T-helper 2 cell treated with Interferon-gamma antibody and Interleukin-4, amounts not matched to agents 5 μg/mL and 100 μg/mL, for 36 hours (primary cell): ENCODE measurements at regions not wholly inside any gene's neighbourhood (a gene's known extent, or its start where the extent isn't known, plus 50 kb on each side); places are given as distances from the start of the nearest gene placed in this dataset.

ENCODE experiments used
- DNase-seq: peaks from one replicate; pipeline ENCODE4 v3.0.0; 2021; ENCODE audit warnings: low spot score
- H3K27ac Mint-ChIP-seq: one replicate; pipeline ENCODE4 v1.8.0; 2021; ENCODE audit warnings: mild to moderate bottlenecking, mixed read lengths
- H3K27me3 Mint-ChIP-seq: one replicate; pipeline ENCODE4 v1.8.0; 2021; ENCODE audit warnings: low read depth, mixed read lengths
- H3K36me3 Mint-ChIP-seq: one replicate; pipeline ENCODE4 v1.8.0; 2021; ENCODE audit warnings: low read depth, mixed read lengths
- H3K4me1 Mint-ChIP-seq: one replicate; pipeline ENCODE4 v1.8.0; 2021; ENCODE audit warnings: low read depth, mixed read lengths
- H3K4me3 Mint-ChIP-seq: one replicate; pipeline ENCODE4 v1.8.0; 2022; ENCODE audit warnings: mild to moderate bottlenecking, moderate library complexity, mixed read lengths
- H3K9me3 Mint-ChIP-seq: one replicate; pipeline ENCODE4 v1.8.0; 2021; ENCODE audit warnings: mixed read lengths

- no peaks in the 10 kb centered on the region for H3K27me3 Mint-ChIP-seq
- H3K27ac Mint-ChIP-seq, result no peak overlapping the region
- no peak overlapping the region for H3K4me3 Mint-ChIP-seq
Observed at GRCh38 chr3:104951426-104951825, 415.3 kb upstream of the ALCAM start.

GRCh38 chr3:104952146-104952972, 414.4 kb upstream of the ALCAM start:
- no peaks in the 10 kb centered on the region for H3K36me3 Mint-ChIP-seq
- no peaks in the 10 kb centered on the region for H3K9me3 Mint-ChIP-seq
- no peak overlapping the region for H3K4me3 Mint-ChIP-seq
- no peaks in the 10 kb centered on the region for H3K27me3 Mint-ChIP-seq
- DNase-seq, result no peak
- no peak overlapping the region for H3K27ac Mint-ChIP-seq
- H3K4me1 Mint-ChIP-seq, result no peaks in the 10 kb centered on the region

More at GRCh38 chr3:104951426-104951825, 415.3 kb upstream of the ALCAM start:
- DNase-seq, result no peak
- Mint-ChIP-seq H3K36me3 (no peaks in the 10 kb centered on the region), H3K9me3 (no peaks in the 10 kb centered on the region), H3K4me1 (no peaks in the 10 kb centered on the region)

- Mint-ChIP-seq H3K27me3 (no peaks in the 10 kb centered on the region), H3K36me3 (no peaks in the 10 kb centered on the region), H3K4me1 (no peaks in the 10 kb centered on the region), H3K4me3 (no peak overlapping the region), H3K27ac (no peak overlapping the region), H3K9me3 (no peaks in the 10 kb centered on the region)
- DNase-seq, result no peak
Observed at GRCh38 chr3:104956620-104957345, 409.9 kb upstream of the ALCAM start.

GRCh38 chr3:104960579-104960978, 406.1 kb upstream of the ALCAM start:
- DNase-seq, result no peak
- no peak overlapping the region for H3K27ac Mint-ChIP-seq
- H3K36me3 Mint-ChIP-seq, result no peaks in the 10 kb centered on the region
- no peaks in the 10 kb centered on the region for H3K27me3 Mint-ChIP-seq
- H3K4me3 Mint-ChIP-seq, result no peak overlapping the region
- no peaks in the 10 kb centered on the region for H3K4me1 Mint-ChIP-seq
- H3K9me3 Mint-ChIP-seq, result no peaks in the 10 kb centered on the region

GRCh38 chr3:104961851-104962250, 404.9 kb upstream of the ALCAM start:
- Mint-ChIP-seq H3K36me3 (no peaks in the 10 kb centered on the region), H3K9me3 (no peaks in the 10 kb centered on the region), H3K4me1 (no peaks in the 10 kb centered on the region), H3K27ac (no peak overlapping the region), H3K27me3 (no peaks in the 10 kb centered on the region), H3K4me3 (no peak overlapping the region)
- no peak for DNase-seq

GRCh38 chr3:104974316-104974715, 392.4 kb upstream of the ALCAM start:
- no peaks in the 10 kb centered on the region for H3K9me3 Mint-ChIP-seq
- no peak overlapping the region for H3K27ac Mint-ChIP-seq
- no peaks in the 10 kb centered on the region for H3K4me1 Mint-ChIP-seq
- no peaks in the 10 kb centered on the region for H3K36me3 Mint-ChIP-seq
- DNase-seq, result no peak
- H3K27me3 Mint-ChIP-seq, result no peaks in the 10 kb centered on the region
- no peak overlapping the region for H3K4me3 Mint-ChIP-seq

GRCh38 chr3:104977719-104978118, 389.0 kb upstream of the ALCAM start:
- H3K9me3 Mint-ChIP-seq, result no peaks in the 10 kb centered on the region
- H3K27ac Mint-ChIP-seq, result no peak overlapping the region
- H3K4me1 Mint-ChIP-seq, result no peaks in the 10 kb centered on the region
- H3K4me3 Mint-ChIP-seq, result no peak overlapping the region
- H3K27me3 Mint-ChIP-seq, result no peaks in the 10 kb centered on the region
- no peaks in the 10 kb centered on the region for H3K36me3 Mint-ChIP-seq
- no peak for DNase-seq

GRCh38 chr3:104982130-104982529, 384.6 kb upstream of the ALCAM start:
- Mint-ChIP-seq H3K27ac (no peak overlapping the region), H3K4me1 (no peaks in the 10 kb centered on the region), H3K36me3 (no peaks in the 10 kb centered on the region), H3K4me3 (no peak overlapping the region), H3K9me3 (no peaks in the 10 kb centered on the region), H3K27me3 (no peaks in the 10 kb centered on the region)
- DNase-seq, result no peak

GRCh38 chr3:104987859-104988258, 378.9 kb upstream of the ALCAM start:
- no peak for DNase-seq
- Mint-ChIP-seq H3K9me3 (no peaks in the 10 kb centered on the region), H3K27ac (no peak overlapping the region), H3K4me1 (no peaks in the 10 kb centered on the region), H3K27me3 (no peaks in the 10 kb centered on the region), H3K4me3 (no peak overlapping the region), H3K36me3 (no peaks in the 10 kb centered on the region)

GRCh38 chr3:104988496-104988895, 378.2 kb upstream of the ALCAM start:
- DNase-seq, result no peak
- no peaks in the 10 kb centered on the region for H3K4me1 Mint-ChIP-seq
- no peaks in the 10 kb centered on the region for H3K36me3 Mint-ChIP-seq
- no peak overlapping the region for H3K4me3 Mint-ChIP-seq
- no peak overlapping the region for H3K27ac Mint-ChIP-seq
- H3K9me3 Mint-ChIP-seq, result no peaks in the 10 kb centered on the region
- H3K27me3 Mint-ChIP-seq, result no peaks in the 10 kb centered on the region

GRCh38 chr3:104989878-104990277, 376.8 kb upstream of the ALCAM start:
- H3K4me1 Mint-ChIP-seq, result no peaks in the 10 kb centered on the region
- H3K9me3 Mint-ChIP-seq, result no peaks in the 10 kb centered on the region
- no peak for DNase-seq
- no peaks in the 10 kb centered on the region for H3K27me3 Mint-ChIP-seq
- H3K27ac Mint-ChIP-seq, result no peak overlapping the region
- no peak overlapping the region for H3K4me3 Mint-ChIP-seq
- no peaks in the 10 kb centered on the region for H3K36me3 Mint-ChIP-seq

- H3K27ac Mint-ChIP-seq, result no peak overlapping the region
- no peaks in the 10 kb centered on the region for H3K36me3 Mint-ChIP-seq
- H3K4me1 Mint-ChIP-seq, result no peaks in the 10 kb centered on the region
- no peaks in the 10 kb centered on the region for H3K9me3 Mint-ChIP-seq
- H3K4me3 Mint-ChIP-seq, result no peak overlapping the region
- DNase-seq, result no peak
- H3K27me3 Mint-ChIP-seq, result no peaks in the 10 kb centered on the region
Observed at GRCh38 chr3:104990758-104991157, 376.0 kb upstream of the ALCAM start.

- Mint-ChIP-seq H3K4me3 (no peak overlapping the region), H3K36me3 (no peaks in the 10 kb centered on the region), H3K4me1 (no peaks in the 10 kb centered on the region), H3K27ac (no peak overlapping the region), H3K9me3 (no peaks in the 10 kb centered on the region), H3K27me3 (no peaks in the 10 kb centered on the region)
- no peak for DNase-seq
Observed at GRCh38 chr3:104992676-104993075, 374.0 kb upstream of the ALCAM start.

- H3K27me3 Mint-ChIP-seq, result no peaks in the 10 kb centered on the region
- H3K36me3 Mint-ChIP-seq, result no peaks in the 10 kb centered on the region
Observed at GRCh38 chr3:105006164-105006563, 360.5 kb upstream of the ALCAM start.

More at GRCh38 chr3:105006164-105006563, 360.5 kb upstream of the ALCAM start:
- H3K4me1 Mint-ChIP-seq, result no peaks in the 10 kb centered on the region
- H3K27ac Mint-ChIP-seq, result no peak overlapping the region
- DNase-seq, result no peak
- no peaks in the 10 kb centered on the region for H3K9me3 Mint-ChIP-seq
- H3K4me3 Mint-ChIP-seq, result no peak overlapping the region
